MM.1S (cell line): ENCODE measurements at regions not wholly inside any gene's neighbourhood (a gene's known extent, or its start where the extent isn't known, plus 50 kb on each side); places are given as distances from the start of the nearest gene placed in this dataset.
A peak's percentile ranks its signal among the peaks of the same experiment; 100 is the strongest.

Source experiments
- DNase-seq: peaks from one replicate; pipeline ENCODE4 v3.0.0-alpha.2; 2015
- H2AFZ ChIP-seq: fragments of 300-600 bp; sonication (generic); 2 replicates; pipeline ENCODE4 v1.6.0; 2016; ENCODE audit warnings: antibody characterized with exemption, low read length
- H3F3A ChIP-seq: fragments of 300-600 bp; sonication (generic); 2 replicates; pipeline ENCODE4 v1.6.1; 2016; ENCODE audit warnings: mild to moderate bottlenecking, antibody characterized with exemption, low read length, moderate library complexity, mixed read lengths; ENCODE audit not compliant: insufficient read depth
- H3K27ac ChIP-seq: fragments of 300-600 bp; sonication (generic); 2 replicates; pipeline ENCODE4 v1.5.1; 2016; ENCODE audit warnings: mild to moderate bottlenecking, low read length
- H3K27me3 ChIP-seq: fragments of 300-600 bp; sonication (generic); replicated peaks from 2 replicates; pipeline ENCODE4 v1.6.0; 2016; ENCODE audit warnings: low read length; ENCODE audit not compliant: insufficient read depth
- H3K36me3 ChIP-seq: fragments of 300-600 bp; sonication (generic); replicated peaks from 2 replicates; pipeline ENCODE4 v1.6.1; 2016; ENCODE audit warnings: mild to moderate bottlenecking, low read length, mixed read lengths; ENCODE audit not compliant: insufficient read depth
- H3K4me1 ChIP-seq: fragments of 300-600 bp; sonication (generic); 2 replicates; pipeline ENCODE4 v1.6.1; 2016; ENCODE audit warnings: low read length, mixed read lengths
- H3K4me2 ChIP-seq: fragments of 300-600 bp; sonication (generic); 2 replicates; pipeline ENCODE4 v1.6.0; 2016; ENCODE audit warnings: low read depth, low read length
- H3K4me3 ChIP-seq: fragments of 300-600 bp; sonication (generic); 2 replicates; pipeline ENCODE4 v1.5.1; 2016; ENCODE audit warnings: low read length, mixed read lengths
- H3K79me2 ChIP-seq: fragments of 300-600 bp; sonication (generic); 2 replicates; pipeline ENCODE4 v1.6.1; 2016; ENCODE audit warnings: mixed run types, low read length, mixed read lengths
- H3K9ac ChIP-seq: fragments of 300-600 bp; sonication (generic); 2 replicates; pipeline ENCODE4 v1.6.1; 2016; ENCODE audit warnings: low read length, mixed read lengths
- H3K9me2 ChIP-seq: fragments of 300-600 bp; sonication (generic); replicated peaks from 2 replicates; pipeline ENCODE4 v1.6.1; 2016; ENCODE audit warnings: mild to moderate bottlenecking, low read length, mixed read lengths; ENCODE audit not compliant: insufficient read depth
- H3K9me3 ChIP-seq: fragments of 300-600 bp; sonication (generic); replicated peaks from 2 replicates; pipeline ENCODE4 v1.6.1; 2016; ENCODE audit warnings: mild to moderate bottlenecking, low read length, mixed read lengths; ENCODE audit not compliant: insufficient read depth
- H4K20me1 ChIP-seq: fragments of 300-600 bp; sonication (generic); 2 replicates; pipeline ENCODE4 v1.6.1; 2016; ENCODE audit warnings: mild to moderate bottlenecking, low read length, moderate library complexity, mixed read lengths; ENCODE audit not compliant: insufficient read depth
- EZH2 ChIP-seq: fragments of 300-600 bp; sonication (generic); optimal IDR thresholded peaks from 2 replicates; pipeline ENCODE3; 2017; ENCODE audit warnings: low read depth, mild to moderate bottlenecking, antibody characterized with exemption, low read length, mixed read lengths
- EZH2phosphoT487 ChIP-seq: fragments of 300-600 bp; sonication (generic); IDR thresholded peaks from 2 replicates; pipeline ENCODE4 v1.6.1; 2018; ENCODE audit warnings: antibody characterized with exemption, low read length
- TF ChIP-seq, protein P1 (sequence below): fragments of 300-600 bp; sonication (generic); IDR thresholded peaks from 2 replicates; pipeline ENCODE4 v1.5.1; 2016; ENCODE audit warnings: antibody characterized with exemption, low read length, mixed read lengths

DNA sequence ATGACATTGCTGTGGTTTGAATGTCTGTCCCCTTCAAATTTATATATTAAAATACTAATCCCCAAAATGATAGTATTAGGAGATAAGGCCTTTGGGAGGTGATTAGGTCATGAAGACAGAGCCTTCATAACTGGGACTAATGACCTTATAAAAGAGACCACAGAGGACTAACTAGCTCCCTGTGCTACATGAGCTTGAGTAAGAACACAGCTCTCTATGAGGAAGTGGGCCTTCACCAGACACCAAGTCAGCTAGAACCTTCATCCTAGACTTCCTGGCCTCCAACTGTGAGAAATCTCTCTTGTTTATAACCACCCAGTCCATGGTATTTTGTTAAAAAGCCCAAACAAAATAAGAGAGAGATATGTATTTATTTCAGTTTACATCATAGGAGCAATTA lies 242.2 kb upstream of the CTSO start:
- no peak for DNase-seq
- H4K20me1 ChIP-seq: no peaks in the 10 kb centered on the region

DNA sequence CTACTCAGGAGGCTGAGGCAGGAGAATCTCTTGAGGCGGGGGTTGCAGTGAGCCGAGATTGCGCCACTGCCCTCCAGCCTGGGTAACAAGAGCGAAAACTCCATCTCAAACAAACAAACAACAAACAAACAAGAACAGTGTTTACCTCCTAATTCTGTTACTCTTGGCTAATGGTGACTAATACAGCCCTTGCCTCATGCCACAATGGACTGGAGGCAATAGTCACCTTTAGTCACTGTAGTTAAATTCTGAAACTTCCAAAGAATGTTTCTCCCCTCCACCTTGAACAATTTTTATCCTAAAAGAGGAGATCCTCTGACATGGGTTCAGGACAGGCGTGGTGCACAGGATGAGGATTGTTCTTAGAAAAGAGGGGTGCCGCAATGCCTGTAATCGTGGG lies 241.2 kb upstream of the CTSO start:
- Histone ChIP-seq H3K4me3 (no peak overlapping the region), H3K4me2 (no peak overlapping the region), H3K27me3 (no peaks in the 10 kb centered on the region), H3K9me3 (no peaks in the 10 kb centered on the region), H3K9me2 (no peaks in the 10 kb centered on the region), H4K20me1 (no peaks in the 10 kb centered on the region), H3K9ac (no peak overlapping the region), H3K4me1 (peaks cover 20% of the 10 kb centered on the region), H3K79me2 (no peaks in the 10 kb centered on the region), H3K36me3 (no peaks in the 10 kb centered on the region), H3K27ac (no peak overlapping the region), H2AFZ (no peak overlapping the region), H3F3A (peaks cover 5% of the 10 kb centered on the region; the same call in 1 of the 2 replicates)
- no peak for DNase-seq
- no peak for TF ChIP-seq EZH2
- TF ChIP-seq, protein P1, sequence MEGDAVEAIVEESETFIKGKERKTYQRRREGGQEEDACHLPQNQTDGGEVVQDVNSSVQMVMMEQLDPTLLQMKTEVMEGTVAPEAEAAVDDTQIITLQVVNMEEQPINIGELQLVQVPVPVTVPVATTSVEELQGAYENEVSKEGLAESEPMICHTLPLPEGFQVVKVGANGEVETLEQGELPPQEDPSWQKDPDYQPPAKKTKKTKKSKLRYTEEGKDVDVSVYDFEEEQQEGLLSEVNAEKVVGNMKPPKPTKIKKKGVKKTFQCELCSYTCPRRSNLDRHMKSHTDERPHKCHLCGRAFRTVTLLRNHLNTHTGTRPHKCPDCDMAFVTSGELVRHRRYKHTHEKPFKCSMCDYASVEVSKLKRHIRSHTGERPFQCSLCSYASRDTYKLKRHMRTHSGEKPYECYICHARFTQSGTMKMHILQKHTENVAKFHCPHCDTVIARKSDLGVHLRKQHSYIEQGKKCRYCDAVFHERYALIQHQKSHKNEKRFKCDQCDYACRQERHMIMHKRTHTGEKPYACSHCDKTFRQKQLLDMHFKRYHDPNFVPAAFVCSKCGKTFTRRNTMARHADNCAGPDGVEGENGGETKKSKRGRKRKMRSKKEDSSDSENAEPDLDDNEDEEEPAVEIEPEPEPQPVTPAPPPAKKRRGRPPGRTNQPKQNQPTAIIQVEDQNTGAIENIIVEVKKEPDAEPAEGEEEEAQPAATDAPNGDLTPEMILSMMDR: no peak
- no peak for TF ChIP-seq EZH2phosphoT487

More for the DNA sequence above, 242.2 kb upstream of the CTSO start:
- no peaks in the 10 kb centered on the region for H3K36me3 ChIP-seq
- H3K27ac ChIP-seq: no peak overlapping the region
- TF ChIP-seq EZH2 (no peak), EZH2phosphoT487 (no peak)
- TF ChIP-seq, protein P1: no peak
- no peak overlapping the region for H3K4me2 ChIP-seq
- H3K4me1 ChIP-seq: peaks cover 20% of the 10 kb centered on the region
- H3F3A ChIP-seq: peaks cover 5% of the 10 kb centered on the region; the same call in 1 of the 2 replicates
- no peaks in the 10 kb centered on the region for H3K9me3 ChIP-seq
- H2AFZ ChIP-seq: no peak overlapping the region
- H3K4me3 ChIP-seq: no peak overlapping the region
- no peaks in the 10 kb centered on the region for H3K79me2 ChIP-seq
- no peaks in the 10 kb centered on the region for H3K27me3 ChIP-seq
- no peak overlapping the region for H3K9ac ChIP-seq
- no peaks in the 10 kb centered on the region for H3K9me2 ChIP-seq

DNA sequence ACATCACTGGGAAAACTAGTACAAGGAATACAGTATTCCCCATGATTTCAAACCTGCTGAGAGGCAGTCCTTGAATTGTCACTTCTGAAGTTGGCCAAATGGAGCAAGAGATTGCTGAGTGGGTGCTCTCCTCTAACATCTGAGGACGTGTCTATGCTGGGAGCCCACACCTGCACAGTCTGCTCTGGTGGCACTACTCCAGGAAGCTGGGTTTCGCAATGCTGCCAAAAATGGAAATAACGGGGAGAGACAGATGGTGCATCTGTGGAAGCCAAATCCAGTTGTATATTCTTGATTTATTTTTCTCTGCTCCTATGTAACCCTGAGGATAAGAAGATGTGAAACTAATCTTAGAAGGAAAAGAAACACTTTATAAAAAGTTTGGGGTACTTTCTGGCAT lies 240.1 kb upstream of the CTSO start:
- H3K9me3 ChIP-seq: no peaks in the 10 kb centered on the region
- H3F3A ChIP-seq: peaks cover 5% of the 10 kb centered on the region; the same call in 1 of the 2 replicates
- no peaks in the 10 kb centered on the region for H4K20me1 ChIP-seq
- peak; percentile 57 for DNase-seq
- peak overlapping the region; percentile 56 for H3K4me2 ChIP-seq
- no peaks in the 10 kb centered on the region for H3K9me2 ChIP-seq
- H3K79me2 ChIP-seq: no peaks in the 10 kb centered on the region
- peak overlapping the region; percentile 46; the same call in 1 of the 2 replicates for H2AFZ ChIP-seq
- H3K4me1 ChIP-seq: peaks cover 20% of the 10 kb centered on the region
- no peak overlapping the region; the same call in 1 of the 2 replicates for H3K27ac ChIP-seq
- no peaks in the 10 kb centered on the region for H3K36me3 ChIP-seq
- no peak for TF ChIP-seq EZH2
- no peak for TF ChIP-seq EZH2phosphoT487
- TF ChIP-seq, protein P1: no peak
- H3K27me3 ChIP-seq: no peaks in the 10 kb centered on the region
- H3K9ac ChIP-seq: no peak overlapping the region
- no peak overlapping the region for H3K4me3 ChIP-seq
